Effector memory CD4-positive, alpha-beta T cell (primary cell): ENCODE measurements at regions not wholly inside any gene's neighbourhood (a gene's known extent, or its start where the extent isn't known, plus 50 kb on each side); places are given as distances from the start of the nearest gene placed in this dataset.

Experiments used
- DNase-seq, 3 donors: peaks; one replicate each; pipeline ENCODE4 v3.0.0-alpha.2; 2020
- H3K27ac ChIP-seq: 2 replicates; pipeline ENCODE4 v1.7.0; 2013; ENCODE audit warnings: mild to moderate bottlenecking, low read length, moderate library complexity; ENCODE audit not compliant: insufficient read depth, poor library complexity, severe bottlenecking
- H3K27me3 ChIP-seq: replicated peaks from 2 replicates; pipeline ENCODE4 v1.7.0; 2013; ENCODE audit warnings: mild to moderate bottlenecking, low read length; ENCODE audit not compliant: insufficient read depth, control insufficient read depth, poor library complexity, severe bottlenecking
- H3K36me3 ChIP-seq: 2 replicates; pipeline ENCODE4 v1.7.0; 2013; ENCODE audit warnings: mild to moderate bottlenecking, low read length, moderate library complexity; ENCODE audit not compliant: control insufficient read depth, insufficient read depth
- H3K4me1 ChIP-seq: 2 replicates; pipeline ENCODE4 v1.7.0; 2013; ENCODE audit warnings: low read length, mild to moderate bottlenecking; ENCODE audit not compliant: control insufficient read depth, insufficient read depth, poor library complexity, severe bottlenecking
- H3K4me3 ChIP-seq: 2 replicates; pipeline ENCODE4 v1.7.0; 2013; ENCODE audit warnings: low read length, low read depth, mild to moderate bottlenecking; ENCODE audit not compliant: insufficient read depth, poor library complexity, severe bottlenecking
- H3K9me3 ChIP-seq: 2 replicates; pipeline ENCODE4 v1.7.0; 2013; ENCODE audit warnings: mild to moderate bottlenecking, low read length, moderate library complexity; ENCODE audit not compliant: control insufficient read depth

DNA sequence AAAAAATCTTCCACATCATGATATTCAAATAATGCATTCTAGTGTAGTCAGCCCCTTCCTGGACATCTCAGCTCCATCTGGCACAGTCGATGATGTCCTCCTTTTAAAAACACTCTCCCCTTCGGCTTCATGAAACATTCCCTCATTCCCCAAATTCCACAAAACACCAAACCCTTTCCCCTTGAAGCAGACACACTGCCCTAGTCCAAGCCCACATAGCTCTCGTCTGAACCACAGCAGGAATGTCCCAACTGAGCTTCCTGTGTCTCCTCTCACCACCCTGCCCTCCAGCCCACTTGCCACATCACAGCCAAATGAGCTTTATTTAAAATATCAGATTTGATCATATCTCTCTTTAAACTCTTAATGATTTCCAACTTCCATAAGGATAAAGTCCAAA lies 106.4 kb upstream of the CARMIL1 start:
- Histone ChIP-seq H3K4me1 (no peaks in the 10 kb centered on the region), H3K36me3 (no peaks in the 10 kb centered on the region), H3K4me3 (no peak overlapping the region), H3K27ac (no peak overlapping the region), H3K9me3 (no peaks in the 10 kb centered on the region), H3K27me3 (no peaks in the 10 kb centered on the region)
- DNase-seq: no peak

DNA sequence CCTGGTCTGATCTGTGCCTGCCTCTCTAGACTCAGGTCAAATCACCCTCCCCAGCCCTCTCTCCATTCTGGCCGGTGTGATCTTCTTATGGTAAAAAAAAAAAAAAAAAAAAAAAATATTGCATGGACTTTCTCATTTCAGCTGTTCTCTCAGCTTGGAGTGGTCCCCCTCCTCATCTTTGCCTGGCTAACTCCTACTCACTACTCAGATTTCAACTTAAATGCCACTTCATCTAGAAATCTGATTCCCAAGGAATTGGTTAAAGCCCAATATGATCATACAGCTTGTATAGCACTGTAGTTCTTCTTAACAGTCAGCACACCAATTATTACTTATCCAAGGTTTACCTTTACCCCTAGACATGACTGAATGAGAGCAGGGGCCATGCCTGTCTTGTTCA lies 105.9 kb upstream of the CARMIL1 start:
- Histone ChIP-seq H3K4me3 (no peak overlapping the region), H3K4me1 (no peaks in the 10 kb centered on the region), H3K27ac (no peak overlapping the region), H3K36me3 (no peaks in the 10 kb centered on the region), H3K27me3 (no peaks in the 10 kb centered on the region), H3K9me3 (no peaks in the 10 kb centered on the region)
- no peak for DNase-seq

DNA sequence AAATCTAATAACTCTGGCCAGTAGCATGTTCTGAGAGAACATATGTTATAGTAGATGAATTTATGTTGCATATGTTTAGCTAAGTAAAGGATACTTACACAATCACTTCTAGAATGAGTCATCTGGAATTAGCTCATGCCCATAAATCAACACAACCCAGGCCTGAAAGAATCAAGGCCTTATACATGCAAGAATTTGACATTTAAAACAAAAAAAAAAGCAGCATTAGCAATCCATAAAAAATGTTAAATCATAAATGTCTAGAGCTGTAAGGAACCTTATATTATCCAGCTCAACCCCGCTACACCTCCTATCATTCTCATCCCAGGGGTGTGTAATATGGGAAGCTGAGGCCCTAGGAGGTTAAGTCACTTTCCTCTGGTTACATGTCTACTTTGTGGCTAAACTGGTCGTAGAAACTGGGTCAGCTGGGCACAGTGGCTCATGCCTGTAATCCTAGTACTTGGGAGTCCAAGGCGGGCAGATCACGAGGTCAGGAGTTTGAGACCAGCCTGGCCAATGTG lies 105.2 kb upstream of the CARMIL1 start:
- Histone ChIP-seq H3K27me3 (no peaks in the 10 kb centered on the region), H3K4me1 (no peaks in the 10 kb centered on the region), H3K9me3 (no peaks in the 10 kb centered on the region), H3K27ac (no peak overlapping the region), H3K4me3 (no peak overlapping the region), H3K36me3 (no peaks in the 10 kb centered on the region)
- no peak for DNase-seq

DNA sequence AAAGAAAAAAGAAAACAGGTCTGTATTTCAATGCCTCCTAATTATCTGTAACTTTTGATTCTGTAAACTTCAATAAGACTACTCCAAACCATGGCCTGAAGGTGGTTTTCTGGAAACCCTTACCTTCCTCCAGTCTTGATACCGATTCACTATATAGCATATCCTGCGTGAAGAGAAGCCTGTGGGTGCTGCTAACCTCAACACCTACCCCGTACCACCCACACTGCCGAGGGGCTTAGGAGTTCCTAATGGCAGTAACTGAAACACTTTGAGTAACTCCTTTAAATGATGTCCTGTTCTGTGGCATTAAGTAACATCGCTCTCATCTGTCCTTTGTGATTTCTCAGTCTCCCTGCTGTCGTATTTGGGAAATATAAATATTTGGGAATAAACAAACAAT lies 104.5 kb upstream of the CARMIL1 start:
- H3K9me3 ChIP-seq: no peaks in the 10 kb centered on the region
- no peak overlapping the region for H3K27ac ChIP-seq
- no peaks in the 10 kb centered on the region for H3K4me1 ChIP-seq
- H3K36me3 ChIP-seq: no peaks in the 10 kb centered on the region
- H3K4me3 ChIP-seq: no peak overlapping the region
- no peaks in the 10 kb centered on the region for H3K27me3 ChIP-seq
- DNase-seq: no peak

DNA sequence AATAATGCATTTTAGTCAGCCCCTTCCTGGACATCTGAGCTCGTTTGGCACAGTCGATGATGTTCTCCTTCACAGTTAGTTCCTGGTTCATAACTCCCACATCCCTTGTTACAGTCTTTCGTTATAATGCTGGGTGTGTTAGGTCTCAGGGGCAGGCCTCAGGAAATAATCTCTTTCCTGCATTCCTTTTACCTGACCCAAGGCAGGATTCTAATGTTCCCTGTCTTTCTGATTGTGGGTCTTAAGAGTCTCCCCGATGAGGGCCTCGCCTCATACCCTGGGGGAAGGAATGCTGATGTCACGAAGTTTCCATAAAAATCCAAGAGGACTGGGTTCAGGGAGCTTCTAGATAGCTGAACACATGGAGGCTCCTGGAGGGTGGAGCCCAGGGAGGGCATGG lies 104.0 kb upstream of the CARMIL1 start:
- Histone ChIP-seq H3K36me3 (no peaks in the 10 kb centered on the region), H3K27ac (no peak overlapping the region), H3K27me3 (no peaks in the 10 kb centered on the region), H3K9me3 (no peaks in the 10 kb centered on the region), H3K4me1 (no peaks in the 10 kb centered on the region), H3K4me3 (no peak overlapping the region)
- DNase-seq: no peak

DNA sequence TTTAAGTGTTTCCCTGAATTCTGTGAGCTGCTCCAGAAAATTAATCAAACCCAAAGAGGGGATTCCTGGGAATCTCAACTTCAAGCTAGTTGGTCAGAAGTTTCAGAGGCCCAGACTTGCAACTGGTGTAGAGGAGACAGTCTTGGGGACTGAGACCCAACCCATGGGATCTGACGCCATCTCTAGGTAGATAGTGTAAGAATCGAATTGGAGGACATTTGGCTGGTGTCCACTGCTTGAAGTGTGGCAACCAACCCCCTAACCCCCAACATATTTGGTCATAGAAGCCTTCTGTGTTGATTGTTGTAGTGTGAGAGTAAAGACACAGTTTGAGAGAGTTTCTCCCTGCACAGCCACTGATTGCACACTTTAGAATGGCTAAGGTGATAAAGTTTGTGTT lies 103.5 kb upstream of the CARMIL1 start:
- no peak for DNase-seq
- Histone ChIP-seq H3K4me3 (no peak overlapping the region), H3K27me3 (no peaks in the 10 kb centered on the region), H3K9me3 (no peaks in the 10 kb centered on the region), H3K36me3 (no peaks in the 10 kb centered on the region), H3K4me1 (no peaks in the 10 kb centered on the region), H3K27ac (no peak overlapping the region)

DNA sequence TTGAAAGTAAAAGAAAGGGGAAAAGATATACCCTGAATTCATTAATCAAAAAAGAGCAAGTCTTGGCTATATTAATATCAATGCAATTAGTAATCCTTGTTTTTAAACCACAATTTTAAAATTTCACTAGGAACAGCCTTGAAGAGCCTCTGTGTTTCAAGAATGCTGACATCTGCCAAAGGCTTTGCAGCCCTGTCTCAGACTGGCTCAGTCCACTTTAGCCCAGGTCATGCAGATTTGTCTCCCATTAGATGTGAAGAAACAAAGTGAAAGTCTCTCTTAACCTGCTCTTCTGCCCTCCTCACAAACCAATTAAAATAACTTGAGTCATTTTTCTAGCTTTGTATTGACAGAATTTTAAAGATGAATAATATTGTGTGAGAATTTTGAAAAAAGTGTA lies 102.7 kb upstream of the CARMIL1 start:
- H3K4me1 ChIP-seq: no peaks in the 10 kb centered on the region
- H3K36me3 ChIP-seq: no peaks in the 10 kb centered on the region
- H3K4me3 ChIP-seq: no peak overlapping the region
- DNase-seq: no peak
- no peaks in the 10 kb centered on the region for H3K9me3 ChIP-seq
- no peak overlapping the region for H3K27ac ChIP-seq
- no peaks in the 10 kb centered on the region for H3K27me3 ChIP-seq

DNA sequence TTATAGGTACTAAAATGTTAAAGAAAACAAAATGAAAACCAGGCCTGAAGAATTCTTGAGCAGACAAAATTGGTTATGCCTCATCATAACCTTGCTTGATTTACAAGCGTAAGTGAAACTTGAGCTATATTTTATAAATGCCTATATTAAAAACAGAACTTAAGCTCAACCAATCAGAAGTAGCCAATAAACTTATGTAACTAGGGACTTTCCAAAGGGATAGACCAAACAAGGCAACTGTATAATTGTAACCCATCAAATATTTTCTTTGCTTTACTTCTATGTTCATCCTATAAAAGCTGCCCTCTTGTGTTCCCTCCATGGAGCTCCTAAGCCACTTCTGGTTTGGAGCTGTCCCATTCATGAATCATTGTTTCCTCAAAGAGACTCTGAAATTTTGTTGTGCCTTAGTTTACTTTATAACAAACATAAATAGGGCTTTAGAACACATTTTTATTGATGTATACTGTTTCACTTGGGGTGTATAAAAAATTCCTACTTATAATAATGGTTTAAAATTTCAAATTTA lies 101.6 kb upstream of the CARMIL1 start:
- no peaks in the 10 kb centered on the region for H3K36me3 ChIP-seq
- DNase-seq: no peak
- H3K9me3 ChIP-seq: no peaks in the 10 kb centered on the region
- H3K4me3 ChIP-seq: no peak overlapping the region
- H3K27me3 ChIP-seq: no peaks in the 10 kb centered on the region
- H3K4me1 ChIP-seq: no peaks in the 10 kb centered on the region
- no peak overlapping the region for H3K27ac ChIP-seq

DNA sequence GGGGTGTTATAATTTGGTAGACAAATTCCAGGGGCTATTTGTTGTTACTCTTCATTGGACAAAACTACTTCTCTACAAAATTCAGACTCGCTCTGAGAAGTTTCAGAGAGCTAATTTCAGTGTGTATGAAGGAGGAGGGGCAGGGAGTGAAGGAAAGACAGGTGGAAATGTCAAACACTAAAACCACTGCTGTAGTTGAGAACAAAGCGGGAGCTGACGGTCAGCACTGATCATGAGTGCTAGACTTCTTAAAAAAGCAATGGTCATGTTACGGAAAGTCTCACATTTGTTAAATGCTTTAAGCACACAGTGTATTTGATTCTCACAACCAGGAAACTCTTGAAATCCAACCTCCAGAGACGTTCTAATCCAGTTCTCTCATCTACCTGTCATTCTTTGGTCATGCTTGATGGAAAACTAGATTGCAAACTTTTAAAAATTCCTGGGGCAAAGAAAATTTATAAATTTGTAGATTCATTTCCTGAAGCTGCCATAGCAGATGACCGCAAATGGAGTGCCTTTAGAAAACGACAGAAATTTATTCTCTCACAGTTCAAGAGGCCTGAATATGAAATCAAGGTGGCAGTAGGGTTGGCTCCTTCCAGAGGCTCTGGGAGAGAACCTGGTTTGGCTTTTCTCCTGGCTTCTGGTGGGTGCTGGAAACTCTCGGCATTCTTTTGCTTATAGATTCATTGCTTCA lies 100.7 kb upstream of the CARMIL1 start:
- Histone ChIP-seq H3K27ac (no peak overlapping the region), H3K9me3 (no peaks in the 10 kb centered on the region), H3K27me3 (no peaks in the 10 kb centered on the region), H3K4me3 (no peak overlapping the region), H3K36me3 (no peaks in the 10 kb centered on the region), H3K4me1 (no peaks in the 10 kb centered on the region)
- no peak for DNase-seq

DNA sequence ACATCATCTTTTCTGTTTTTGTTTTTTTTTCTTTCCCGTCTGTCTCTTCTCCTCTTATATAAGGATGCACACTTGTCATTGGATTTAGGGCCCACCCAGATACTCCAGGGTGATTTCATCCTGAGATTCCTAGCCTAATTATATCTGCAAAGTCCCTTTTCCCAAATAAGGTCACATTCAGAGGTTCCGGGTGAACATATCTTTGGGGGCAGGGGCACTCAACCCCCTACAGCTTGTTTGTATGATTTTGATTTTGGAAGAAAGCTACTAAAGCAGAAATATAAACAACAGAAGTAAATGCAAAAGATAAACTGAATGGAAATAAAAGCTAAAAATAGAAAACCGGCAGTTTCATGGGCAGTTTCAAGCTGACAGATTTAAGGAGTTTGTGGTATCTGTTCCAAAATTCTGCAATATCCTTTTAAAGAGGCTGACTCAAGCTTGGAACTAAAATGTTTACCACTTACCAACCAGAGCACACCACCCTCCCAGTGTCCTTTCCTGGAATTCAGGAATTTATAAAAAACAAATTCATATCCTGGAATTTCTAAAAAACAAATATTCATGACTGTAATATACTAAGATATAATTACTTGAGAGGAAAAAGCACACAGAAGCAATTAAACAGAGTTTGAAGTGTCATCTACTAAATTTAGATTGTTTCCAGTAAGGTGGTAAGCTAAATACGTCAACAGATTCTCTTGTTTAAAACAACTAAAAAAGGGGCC lies 100.0 kb upstream of the CARMIL1 start:
- H3K4me3 ChIP-seq: no peak overlapping the region
- no peaks in the 10 kb centered on the region for H3K36me3 ChIP-seq
- no peaks in the 10 kb centered on the region for H3K4me1 ChIP-seq
- H3K27ac ChIP-seq: no peak overlapping the region
- H3K9me3 ChIP-seq: no peaks in the 10 kb centered on the region
- DNase-seq: no peak
- no peaks in the 10 kb centered on the region for H3K27me3 ChIP-seq
